NCI-H2227 (cell line): ENCODE measurements at regions not wholly inside any gene's neighbourhood (a gene's known extent, or its start where the extent isn't known, plus 50 kb on each side); places are given as distances from the start of the nearest gene placed in this dataset.
"Not testable (repeated sequence)": the region's sequence is repeated elsewhere in the genome, so short reads cannot be mapped to it uniquely, and the experiment has no call there.

Experiments used
- DNase-seq: peaks from one replicate; lab custom pipeline; 2025; ENCODE audit not compliant: unreplicated experiment; lab: John Stamatoyannopoulos, UW

DNA sequence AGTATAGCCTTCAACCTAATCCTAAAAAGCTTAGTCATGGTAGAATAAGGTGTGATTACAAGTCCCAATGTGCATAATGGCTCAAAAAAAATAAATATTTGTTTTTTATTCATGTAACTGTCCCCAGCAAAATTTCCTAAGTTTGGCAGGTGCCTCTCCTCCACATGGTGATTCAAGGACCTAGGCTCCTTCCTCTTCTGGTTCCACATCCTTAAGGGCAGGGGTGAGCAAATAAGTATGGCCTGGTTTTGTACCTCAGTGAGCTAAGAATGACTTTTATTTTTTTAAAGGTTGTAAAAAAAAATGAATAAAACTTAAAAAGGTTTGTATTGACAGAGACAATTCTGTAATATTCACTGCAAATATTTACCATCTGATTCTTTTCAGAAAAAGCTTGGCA, 343.5 kb upstream of the UBE2E2 start:
- DNase-seq = no peak

DNA sequence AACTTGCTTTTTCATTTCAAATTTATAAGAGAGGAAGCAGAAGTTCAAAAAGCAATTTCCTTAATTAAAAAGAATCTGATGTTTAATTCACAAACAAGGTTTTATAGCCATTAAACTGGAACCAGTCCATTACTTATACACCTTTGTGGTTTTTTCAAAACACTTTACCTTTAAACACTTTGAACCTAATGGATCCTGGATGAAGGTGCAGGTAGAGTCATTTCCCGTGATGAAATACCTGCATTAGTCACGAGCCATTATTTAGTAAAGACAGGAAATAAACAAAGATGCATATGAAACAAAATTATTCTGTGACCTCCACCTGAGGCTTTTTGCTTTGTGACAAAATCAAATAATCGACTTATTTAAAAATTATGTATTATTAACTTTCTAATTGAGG, 341.7 kb upstream of the UBE2E2 start:
- DNase-seq = no peak

DNA sequence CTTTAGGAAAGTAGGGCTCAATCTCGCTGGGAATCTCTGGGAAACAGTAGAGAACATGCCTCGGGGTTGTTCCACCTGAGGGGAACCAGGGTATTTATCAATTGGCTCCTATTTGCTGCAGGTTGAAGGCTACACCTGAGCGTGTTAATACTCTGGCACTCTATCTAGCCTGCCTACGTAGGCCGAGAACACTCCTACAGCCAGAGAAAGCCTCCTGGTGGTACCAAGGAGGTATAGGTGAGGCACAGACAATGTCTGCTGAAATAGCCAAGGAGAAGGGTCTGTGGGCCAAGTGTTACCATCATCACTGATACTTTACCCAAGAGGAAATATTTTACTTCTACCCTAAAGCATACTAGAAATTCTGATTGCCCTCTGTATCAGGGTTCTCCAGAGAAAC, 341.0 kb upstream of the UBE2E2 start:
- DNase-seq = no peak

DNA sequence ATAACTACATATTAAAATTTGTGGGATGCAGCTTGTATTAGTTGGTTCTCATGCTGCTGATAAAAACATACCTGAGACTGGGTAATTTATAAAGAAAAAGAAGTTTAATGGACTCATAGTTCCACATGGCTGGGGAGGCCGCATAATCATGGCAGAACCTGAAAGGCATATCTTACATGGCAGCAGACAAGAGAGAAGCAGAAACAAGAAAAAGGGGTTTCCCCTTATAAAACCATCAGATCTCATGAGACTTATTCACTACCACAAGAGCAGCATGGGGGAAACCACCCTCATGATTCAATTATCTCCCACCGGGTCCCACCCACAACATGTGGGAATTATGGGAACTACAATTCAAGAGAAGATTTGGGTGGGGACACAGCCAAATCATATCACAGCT, 320.3 kb upstream of the UBE2E2 start:
- not testable (repeated sequence) for DNase-seq

DNA sequence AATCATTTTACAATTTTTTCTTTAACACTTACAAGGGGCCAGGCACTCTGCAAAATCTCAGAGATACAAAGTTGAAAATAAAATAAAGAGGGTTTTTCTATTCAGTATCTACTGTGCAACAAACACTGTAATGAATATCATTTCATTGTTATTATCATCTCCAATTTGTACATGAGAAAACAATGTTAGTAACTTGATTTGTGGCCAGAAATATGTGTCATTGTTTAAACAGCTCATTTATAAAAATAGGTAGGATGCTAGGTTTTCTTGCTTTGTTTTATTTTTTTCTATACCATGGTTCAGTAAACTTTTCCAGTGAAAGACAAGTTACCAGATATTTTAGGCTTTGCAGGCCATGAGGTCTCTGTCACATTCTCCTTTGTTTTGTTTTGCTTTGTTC, 318.1 kb upstream of the UBE2E2 start:
- no peak for DNase-seq

DNA sequence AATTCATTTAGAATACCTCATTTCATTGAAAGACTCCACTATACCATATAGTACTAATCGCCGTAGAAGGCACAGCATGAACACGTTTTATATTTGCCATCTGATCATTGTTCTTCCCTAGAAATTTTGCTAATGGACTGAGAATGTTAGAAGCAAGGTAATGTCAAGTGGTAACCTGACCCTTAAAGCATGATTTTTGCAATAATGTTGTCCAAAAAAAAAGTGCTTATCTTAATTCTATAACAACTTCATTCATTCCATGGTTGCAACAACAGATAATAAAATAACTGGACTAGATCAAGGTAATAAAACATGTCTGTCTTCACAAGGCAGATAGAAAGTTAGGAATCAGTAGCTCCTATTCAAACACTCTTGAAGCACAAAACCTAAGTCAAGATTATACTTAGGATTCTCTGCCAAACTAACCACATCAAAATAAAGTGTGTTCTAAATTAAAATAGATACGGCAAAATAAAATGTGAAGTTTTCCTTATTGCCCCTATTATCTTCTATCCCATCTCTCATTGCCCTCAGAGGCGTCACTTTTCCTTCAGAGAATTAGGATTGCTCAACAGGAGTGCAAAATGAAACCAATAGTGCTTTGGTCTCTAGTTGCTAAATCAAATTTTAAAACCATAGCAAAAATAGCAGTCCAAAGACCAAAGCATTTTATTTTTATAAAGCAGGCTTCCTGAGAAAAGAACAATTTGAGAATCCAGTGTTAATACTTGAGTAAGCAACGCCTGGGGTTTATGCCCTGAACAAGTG, 317.4 kb upstream of the UBE2E2 start:
- DNase-seq = no peak

DNA sequence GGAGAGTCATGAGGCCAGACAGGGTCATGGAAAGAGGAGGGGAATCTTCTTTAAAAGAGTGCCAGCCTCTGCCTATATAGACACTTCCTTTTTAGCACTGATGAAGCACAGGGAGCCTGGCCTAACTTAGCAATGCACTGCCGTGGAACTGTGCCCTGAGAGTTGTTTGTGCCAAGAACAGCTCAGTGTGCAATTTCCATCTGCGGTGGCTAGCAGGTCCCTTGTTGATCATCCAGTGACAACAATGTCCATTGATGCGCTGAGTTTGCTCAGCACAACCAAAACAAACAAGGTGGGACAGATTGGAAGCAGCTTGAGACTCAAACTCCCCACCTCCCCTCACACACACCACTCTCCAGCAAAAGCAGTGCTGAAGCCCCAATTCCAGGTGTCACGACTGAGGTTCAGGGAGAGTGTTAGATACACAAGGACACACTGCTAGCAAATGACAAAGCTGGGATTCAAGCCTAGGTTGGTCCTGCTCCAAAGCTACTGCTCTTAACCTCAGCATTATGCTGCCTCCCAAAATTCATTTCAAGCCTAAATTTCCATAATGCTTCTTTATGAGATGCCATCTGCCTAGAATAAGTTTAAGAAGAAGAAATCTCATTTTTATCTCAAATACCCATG, 316.6 kb upstream of the UBE2E2 start:
- no peak for DNase-seq

DNA sequence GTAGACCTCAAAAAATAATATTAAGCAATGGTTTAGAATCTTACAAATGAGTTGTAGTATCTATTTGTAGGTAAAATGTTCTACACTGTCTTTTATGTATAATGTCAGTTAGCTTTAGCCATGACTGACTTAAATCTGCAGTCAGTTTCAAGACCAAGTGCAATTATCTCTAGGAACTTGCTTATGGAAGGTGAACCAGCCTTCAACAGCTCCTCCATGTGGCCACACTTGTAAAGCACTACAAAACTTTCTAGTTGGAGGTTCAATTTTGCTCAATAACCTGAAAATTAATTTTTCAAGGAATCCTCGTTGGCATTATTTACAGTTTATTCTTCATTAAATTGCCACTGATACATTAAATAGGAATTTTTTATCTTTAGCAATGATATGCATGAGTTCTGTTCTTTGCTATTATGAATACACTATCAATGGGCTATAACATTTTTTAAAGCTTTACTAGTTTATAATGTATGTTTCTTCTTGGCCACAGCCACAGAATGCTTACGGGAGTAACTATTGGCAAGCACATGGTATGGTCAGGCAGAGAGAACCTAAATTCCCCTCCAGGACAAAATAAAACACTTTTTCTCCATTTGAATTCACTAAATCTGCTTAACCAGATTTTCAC, 315.3 kb upstream of the UBE2E2 start:
- DNase-seq = no peak

DNA sequence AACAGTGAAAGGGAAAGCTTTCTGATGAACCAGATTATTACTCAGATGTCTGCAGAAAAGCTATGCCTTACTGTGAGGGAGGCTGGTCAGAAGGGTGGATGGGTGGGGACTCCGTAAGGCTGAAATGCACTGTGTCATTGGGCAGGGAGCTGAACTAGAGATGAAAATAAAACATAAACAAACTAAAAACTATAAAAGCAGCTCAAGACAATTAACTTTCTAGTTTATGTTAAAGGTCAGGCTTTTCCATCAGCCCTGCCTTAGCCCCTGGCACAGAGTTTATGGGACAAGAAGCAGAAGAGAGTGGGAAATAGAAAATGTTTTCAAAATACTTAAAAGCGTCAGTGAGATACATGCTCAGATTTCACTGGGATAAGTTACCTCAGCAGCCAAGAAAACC, 310.0 kb upstream of the UBE2E2 start:
- DNase-seq = no peak

DNA sequence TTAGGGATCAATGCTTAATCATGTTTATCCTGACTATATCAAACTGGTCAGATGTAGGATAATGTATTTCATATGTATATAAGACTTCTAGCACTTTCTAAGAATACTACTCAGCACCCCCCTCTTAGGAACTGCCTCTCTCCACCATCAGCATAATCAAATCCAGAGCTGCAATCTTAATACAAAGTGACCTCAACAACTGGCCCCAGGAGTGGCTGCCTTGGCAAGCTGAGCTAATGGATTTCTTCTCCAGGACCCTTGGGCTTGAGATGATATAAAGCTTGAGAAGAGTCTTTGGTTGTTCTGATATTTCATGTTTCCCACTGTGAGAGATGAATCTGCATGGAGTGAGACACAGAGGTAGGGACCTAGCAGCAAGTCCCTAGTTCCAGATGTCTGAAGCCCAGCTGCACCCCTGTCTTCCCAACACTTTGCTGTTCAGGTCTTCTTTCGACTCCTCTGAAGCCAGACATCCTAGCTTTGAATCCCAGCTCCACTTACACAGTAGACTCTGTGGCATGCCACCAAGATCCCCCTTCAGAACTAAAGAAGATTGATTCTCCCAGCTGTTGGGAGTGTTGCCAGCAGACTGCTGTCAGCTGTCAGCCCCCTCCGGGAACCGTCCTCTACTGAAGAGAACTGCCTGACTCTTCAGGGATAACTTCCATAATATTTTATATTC, 309.3 kb upstream of the UBE2E2 start:
- no peak for DNase-seq

DNA sequence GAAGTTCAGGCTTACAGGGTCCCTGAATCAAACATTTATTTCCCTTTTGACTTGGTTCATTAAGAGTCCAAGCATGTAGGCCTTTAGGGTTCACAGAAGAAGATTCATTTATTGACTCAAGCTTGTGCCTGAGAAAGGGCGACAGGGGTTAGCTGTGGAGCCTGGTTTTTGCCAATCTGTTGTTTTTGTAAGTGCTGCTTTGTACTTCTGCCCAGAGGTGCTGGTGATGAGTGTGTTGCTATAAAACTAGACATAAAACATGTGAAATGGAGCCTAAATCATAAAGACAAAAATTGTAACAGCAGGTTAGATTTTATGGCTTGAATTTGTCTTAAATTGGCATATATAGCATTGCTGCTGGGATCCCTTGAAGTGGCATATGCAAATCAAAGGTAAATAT, 308.3 kb upstream of the UBE2E2 start:
- DNase-seq = no peak

DNA sequence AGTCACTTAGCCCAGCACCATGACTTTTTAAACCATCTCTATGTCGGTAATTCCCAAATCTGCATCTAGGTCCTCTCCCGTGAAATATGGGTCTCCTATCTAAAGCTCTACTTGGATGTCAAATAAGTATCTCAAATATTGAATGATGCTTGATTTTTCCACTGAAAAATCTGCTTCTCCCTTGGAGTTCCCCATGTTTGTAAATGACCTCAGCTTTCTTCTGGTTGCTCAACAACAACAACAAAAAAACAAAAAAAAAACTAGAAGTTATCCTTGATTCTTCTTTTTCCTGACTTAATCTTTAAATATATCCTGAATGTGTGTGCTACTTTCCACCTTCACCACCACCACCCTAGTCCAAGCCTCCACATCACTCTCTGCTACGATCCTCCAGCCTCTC, 307.5 kb upstream of the UBE2E2 start:
- DNase-seq = no peak

DNA sequence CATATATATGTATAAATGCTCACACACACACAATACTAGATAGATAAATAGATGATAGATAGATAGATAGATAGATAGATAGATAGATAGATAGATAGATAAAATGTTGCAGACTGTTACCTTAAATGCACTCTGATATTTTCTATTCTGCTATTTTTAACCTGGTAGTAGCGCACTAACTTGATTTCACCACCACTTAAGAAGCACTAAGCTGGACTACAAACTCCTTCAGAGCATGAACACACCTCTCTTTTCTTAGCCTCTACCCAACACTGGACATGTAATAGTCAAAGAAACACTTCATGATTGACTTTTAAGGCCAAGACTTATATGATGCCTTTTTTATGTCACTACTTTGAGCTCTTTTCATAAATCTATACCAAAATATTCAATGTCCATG, 304.6 kb upstream of the UBE2E2 start:
- no peak for DNase-seq

DNA sequence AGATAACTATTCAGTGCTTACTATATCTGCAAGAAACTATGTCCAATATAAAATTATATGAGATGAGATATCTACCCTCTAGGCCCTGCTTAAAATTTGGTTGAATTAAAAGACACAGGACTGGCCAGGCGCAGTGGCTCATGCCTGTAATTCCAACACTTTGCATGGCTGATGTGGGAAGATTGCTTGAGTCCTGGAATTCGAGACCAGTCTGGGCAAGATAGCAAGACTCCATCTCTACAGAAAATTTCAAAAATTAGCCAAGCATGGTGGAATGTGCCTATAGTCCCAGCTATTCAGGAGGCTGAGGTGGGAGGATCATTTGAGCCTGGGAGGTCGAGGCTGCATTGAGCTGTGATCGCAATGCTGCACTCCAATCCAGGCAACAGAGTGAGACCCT, 303.7 kb upstream of the UBE2E2 start:
- DNase-seq = no peak

DNA sequence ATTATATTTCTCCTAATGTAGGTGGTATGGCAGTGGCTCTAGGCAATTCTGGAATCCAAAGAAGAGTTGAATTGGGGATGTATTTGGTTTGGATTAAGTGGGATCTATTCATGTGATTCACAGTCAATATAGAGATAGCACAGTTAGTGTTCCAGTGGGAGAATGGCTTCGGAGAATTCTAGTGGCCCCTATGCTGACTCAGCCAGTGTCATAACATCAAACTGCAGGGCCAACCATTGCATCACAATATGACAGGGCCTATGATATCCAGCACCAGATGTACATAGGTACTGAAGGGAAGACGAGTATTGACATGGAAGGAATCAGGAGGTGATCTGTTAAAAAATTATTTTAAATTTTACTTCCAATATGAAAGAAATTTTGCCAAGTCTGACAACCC, 302.8 kb upstream of the UBE2E2 start:
- no peak for DNase-seq

DNA sequence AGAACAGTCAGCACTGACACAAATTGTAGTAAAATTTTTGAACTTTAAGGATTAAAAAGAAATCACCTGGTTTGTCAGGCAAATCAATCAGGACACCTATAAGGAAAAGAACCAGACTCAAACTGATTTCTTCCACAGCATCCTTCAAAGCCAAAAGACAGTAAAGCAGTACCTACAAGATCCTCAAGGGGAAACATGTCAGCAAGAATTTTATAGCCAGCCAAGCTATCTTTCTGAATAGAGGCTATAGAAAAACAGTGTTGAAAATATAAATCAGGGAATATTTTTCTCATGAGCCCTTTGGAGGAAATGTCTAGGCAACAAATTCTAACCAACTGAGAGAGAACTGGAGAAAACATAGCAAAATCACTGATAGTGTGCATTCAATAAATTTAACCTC, 301.4 kb upstream of the UBE2E2 start:
- no peak for DNase-seq

DNA sequence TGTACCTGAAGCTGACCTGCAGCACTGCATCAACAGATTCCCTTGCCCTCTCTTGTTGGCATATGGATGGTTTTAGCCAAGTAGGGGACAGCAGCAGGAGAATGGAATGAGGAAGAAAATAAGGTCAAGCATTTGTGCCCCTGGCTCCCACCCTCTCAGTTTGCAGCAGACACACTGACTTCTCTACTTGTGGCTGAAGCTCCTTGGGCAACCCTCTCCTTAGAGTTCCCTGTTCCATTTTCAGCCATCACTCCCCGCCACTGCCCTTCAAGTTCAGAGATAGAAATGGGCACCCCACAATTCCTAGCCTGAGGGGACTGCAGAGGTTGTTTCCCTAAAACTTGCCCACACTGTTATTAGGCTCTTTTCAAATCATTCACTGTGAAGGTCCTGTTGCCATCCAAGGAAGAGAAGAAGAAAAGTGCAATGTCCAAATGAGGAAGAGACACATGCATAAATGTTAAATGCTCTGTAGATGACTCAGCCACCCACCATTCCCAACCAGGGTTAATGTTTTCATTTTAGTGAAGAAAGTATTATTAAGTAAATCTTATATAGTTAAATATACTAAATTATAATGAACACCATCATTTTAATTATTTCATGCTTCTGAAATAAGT, 295.9 kb upstream of the UBE2E2 start:
- no peak for DNase-seq

DNA sequence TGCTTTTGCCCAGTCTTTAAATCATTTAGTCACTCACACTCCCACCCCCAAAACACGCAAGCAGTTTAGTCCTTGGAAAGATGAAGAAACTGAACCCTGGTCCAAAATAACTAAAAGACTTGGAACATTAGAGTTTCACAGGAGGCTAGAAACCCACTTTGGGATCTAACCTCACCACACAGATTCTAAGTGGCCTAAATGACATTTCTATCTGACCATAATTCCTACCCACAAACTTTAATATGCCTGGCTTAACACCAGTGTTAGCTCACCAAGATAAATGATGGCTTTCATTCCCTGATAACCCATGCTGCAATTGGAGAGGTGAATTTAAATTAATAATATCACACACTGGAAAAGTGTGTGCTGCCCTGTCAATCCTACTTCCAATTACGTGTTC, 295.3 kb upstream of the UBE2E2 start:
- DNase-seq = no peak

DNA sequence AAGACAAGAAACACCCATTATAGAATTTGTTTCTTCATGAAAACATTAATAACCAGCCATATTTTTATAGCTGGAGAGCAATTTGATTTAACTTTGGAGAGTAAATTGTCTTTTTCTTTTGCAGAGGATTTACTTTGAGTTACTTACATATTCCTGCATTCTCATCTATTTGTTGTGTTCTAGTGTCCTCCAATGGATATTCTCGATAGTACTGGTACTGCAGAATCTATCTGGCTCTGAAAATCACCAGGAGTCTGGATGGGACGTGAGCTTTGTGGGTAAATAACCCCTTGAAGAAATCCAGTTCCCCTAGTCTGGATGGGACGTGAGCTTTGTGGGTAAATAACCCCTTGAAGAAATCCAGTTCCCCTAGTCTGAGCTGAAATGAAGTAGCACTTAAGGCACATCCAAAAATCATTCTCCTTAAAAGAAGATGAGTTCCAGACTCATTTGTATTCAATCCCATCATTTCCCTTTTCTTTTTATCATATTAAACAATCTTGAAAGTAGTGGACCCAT, 294.1 kb upstream of the UBE2E2 start:
- DNase-seq = no peak

DNA sequence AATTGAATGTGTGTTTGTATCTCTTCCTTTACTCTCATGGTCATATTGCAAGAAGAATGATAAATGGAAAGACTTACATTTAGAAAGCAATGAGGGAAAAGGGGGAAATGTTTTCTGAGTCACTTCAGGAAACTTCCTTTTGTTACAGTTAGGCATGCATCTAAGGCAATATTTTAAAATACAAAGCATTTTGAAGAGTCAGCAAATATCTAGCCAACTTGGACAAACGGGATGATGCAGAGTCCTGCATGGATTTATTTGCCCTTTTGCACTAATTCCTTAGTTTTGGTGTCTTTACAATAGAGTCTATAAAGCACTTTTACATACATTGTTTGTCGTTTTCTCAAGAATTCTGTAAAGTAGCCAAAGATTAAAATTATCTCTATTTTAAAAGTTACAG, 286.2 kb upstream of the UBE2E2 start:
- DNase-seq = no peak

DNA sequence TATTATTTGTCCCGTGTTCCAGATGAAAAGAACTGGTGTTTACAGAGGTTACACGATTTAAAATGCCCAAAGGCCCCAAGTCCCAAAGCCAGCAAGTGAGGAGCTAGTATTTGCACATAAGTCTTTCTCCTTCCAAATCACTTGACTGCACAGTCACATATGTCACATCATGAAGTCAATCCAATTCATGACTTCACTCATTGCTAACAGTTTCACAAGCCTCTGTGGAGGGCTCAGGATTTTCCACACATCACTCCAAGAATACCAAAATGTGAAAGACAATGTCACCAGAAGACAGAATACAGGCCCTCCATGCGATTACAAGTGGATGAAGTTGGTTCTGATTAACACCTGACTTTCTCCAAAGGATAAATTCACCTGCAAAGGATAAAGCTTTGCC, 283.1 kb upstream of the UBE2E2 start:
- no peak for DNase-seq
